Fibroblast of skin of abdomen (primary cell): ENCODE measurements at regions not wholly inside any gene's neighbourhood (a gene's known extent, or its start where the extent isn't known, plus 50 kb on each side); places are given as distances from the start of the nearest gene placed in this dataset.
A peak's percentile ranks its signal among the peaks of the same experiment; 100 is the strongest.
"Not testable (repeated sequence)": the region's sequence is repeated elsewhere in the genome, so short reads cannot be mapped to it uniquely, and the experiment has no call there.

Source experiments
- DNase-seq: peaks from one replicate; pipeline ENCODE4 v3.0.0-alpha.2; 2013

DNA sequence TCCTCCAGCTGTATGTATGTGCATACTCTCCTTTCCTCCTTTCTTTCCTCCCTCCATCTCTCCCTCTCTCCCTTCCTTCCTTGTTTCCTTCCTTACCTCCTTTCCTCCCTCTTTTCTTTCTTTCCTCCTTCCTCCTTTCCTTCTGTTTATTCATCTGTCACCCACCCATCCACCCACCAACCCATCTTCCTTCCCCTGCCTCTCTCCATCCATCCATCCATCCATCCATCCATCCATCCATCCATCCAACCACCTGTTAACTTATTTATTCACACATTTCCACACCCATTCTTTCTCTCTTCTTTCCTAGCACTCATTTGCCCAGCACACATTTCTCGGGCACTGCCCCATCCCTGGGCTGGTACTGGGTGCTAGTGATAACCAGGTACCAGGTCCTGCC is 443.9 kb downstream of the MIAT start:
- no peak for DNase-seq

DNA sequence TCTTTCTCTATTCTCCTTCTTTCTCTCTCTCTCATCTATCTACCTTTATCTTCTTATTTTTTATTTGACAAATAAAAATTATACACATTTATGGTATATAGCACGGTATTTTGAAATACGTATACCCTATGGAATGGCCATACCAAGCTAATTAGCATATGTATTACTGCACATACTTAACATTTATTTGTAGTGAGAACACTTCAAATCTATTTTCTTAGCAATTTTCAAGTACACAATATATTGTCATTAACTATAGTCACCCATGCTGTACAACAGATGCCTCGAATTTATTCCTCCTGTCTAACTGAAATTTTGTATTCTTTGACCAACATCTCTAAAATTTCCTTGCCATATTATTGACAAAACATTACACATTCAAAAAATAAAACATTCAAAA is 447.1 kb downstream of the MIAT start:
- DNase-seq: peak; percentile 41

DNA sequence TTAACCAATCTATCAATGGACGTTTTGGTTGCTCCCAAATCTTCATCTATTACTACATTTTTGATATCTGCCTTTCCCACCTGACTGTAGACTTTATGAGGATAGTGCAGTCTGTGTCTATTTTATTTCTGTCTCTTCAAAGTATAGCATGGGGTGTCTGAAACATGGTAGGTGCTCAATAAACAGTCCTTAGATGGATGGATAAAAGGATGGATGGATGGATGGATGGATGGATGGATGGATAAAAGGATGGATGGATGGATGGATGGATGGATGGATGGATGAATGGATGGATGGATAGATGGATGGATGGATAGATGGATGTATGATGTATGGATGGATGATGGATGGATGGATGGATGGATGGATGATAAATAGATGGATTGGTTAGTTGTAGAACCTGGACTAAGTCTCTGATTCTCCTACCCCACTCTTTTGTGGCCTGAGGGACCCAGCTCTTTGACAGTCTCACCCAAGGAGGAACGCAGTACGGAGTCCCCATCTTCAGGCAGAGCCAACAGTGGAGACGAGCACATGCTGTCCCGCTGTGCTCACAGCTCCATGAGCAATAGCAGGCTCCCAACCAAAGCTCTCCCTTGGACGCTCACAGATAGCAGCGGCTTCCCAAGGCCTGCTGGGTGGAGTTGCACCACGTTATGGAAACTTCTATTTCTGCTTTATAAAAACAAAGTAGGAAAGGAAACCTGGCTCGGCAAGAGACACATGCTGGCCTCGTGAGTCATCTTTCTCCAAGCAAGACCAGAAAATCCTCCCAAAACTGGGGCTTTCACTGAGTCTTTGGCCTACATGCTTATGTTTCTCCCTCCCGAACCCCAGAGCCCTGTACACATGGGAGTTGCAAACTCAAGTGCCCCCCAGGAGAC is 448.0 kb downstream of the MIAT start:
- DNase-seq: peak; percentile 87

DNA sequence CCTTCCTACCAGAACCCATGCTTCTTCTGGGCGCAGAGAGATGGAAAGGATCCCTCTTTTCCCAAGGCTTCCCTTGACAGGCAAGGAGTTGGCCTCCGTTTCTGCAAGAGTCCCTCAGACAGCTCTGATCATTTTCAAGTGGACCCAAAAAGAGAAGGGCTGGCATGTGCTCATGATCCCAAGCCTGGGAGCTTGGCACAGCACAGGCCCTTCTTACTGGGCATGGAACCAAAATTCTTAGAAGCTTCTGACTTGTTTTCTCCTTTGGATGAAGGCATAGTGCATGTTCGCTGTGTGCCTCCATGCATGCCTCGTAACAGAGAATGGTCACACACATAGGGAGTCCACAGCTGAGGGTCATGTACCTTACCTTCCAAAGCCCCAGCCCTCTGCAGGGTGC is 449.6 kb downstream of the MIAT start:
- DNase-seq: no peak

DNA sequence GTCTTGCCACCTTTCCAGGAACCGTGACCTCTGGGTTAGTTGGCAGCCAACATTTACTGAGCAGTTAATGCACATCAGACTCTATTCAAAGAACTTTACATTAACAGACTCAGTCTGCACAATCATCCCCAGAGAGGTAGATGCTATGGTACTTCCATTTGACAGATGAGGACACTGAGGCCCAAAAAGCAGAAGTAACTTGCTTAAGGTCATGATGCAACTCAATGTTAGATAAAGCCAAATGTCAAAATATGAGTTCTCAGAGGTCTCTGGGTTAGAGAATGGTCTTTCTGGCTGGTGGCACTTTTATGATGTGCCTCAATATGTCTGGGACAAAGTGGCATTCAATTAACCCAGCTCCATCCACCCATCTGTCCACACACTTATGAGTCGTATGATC is 450.0 kb downstream of the MIAT start:
- no peak for DNase-seq

DNA sequence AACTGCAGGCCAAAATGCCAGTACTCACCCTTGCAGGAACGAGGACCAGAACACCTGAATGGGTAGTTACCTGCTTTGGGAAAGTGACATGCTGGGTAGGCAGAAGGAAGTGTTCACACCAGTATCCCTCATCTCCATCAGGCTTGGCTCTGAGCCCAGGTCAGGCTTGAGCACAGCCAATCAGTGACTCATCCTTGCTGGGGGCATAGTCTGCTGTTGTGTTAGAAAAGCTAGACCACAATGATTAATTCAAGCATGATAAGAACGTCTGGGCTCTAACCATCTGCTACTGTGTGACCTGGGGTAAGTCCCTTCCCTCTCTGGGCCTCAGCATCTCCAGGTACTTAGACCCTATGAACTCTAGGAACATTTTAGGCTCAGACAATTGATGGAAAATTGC is 450.4 kb downstream of the MIAT start:
- peak; percentile 98 for DNase-seq

DNA sequence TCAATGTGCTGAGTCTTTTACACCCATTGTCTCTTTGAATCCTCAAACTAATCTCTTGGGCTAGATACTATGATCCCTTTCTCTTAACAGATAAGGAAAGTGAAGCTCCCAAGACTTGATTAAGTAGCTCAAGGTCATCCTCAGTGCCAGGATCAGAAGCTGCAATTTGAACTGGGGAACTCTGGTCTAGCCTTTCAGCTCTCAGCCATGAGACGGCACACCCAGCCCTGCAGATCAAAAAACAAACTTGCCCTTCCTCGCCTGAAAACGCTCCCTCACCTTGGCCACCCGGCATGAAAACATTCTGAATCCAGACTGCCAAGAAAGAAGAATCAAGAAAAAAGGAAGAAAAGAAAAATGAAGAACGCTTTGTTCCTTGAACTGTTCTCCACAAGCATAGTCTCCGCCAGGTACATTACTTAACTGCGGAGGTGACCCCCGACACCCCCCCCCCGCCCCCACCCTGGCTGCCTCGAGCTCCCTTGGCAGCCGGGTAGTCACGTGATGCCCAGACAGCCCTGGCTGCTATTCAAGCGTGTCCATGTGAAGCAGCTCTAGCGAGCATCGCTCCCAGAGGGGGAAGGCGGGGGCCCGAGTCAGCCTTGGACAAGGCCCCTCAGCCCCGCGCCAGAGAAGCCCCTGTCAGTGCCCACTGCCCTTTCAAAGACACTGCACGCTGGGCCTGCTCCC is 451.2 kb downstream of the MIAT start:
- no peak for DNase-seq

DNA sequence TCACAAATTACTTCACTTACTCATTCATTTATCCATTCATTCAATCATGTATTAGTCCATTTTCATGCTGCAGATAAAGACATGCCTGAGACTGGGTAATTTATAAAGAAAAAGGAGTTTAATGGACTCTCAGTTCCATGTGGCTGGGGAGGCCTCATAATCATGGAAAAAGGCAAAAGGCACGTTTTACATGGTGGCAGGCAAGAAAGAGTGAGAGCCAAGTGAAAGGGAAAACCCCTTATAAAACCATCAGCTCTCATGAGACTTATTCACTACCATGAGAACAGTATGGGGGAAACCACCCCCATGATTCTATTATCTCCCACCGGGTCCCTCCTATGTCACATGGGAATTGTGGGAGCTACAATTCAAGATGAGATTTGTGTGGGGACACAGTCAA is 452.0 kb downstream of the MIAT start:
- DNase-seq: not testable (repeated sequence)

DNA sequence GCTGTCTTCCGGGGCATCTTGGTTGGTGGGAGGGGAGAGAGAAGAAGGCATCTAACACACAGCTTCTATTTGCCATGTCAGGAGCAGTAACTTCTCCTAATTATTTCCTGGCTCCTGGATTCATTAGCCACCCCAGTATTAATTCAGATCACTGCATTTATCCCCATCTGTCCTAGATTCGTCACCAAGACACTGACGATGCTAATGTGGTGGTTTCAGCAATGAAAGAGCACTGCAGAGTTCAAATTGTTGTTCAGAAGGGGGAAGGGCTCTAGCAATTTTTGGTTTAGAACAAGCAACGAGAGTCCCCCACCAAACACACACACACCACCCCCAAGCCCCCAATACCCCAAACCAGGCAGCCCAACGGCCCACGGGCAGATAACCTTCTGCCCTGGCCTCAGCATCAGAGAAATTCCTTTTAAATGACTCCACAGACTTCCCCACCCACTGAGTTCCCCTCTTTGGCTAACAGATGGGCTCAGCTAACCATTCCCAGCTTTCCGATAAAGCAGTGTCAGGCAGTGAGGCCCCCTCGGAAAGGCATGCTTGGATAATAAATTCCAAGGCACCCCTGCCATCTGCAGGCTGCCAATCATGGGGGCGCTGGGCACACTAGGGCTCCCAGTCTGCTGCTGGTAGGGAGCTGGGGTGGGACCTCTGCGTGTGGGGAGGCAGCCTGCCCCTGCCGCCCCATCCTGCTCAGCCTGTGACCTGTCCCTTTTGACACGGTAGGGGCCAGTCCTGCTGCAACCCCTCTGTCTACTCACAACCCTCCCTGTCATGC is 453.5 kb downstream of the MIAT start:
- DNase-seq: peak; percentile 90

DNA sequence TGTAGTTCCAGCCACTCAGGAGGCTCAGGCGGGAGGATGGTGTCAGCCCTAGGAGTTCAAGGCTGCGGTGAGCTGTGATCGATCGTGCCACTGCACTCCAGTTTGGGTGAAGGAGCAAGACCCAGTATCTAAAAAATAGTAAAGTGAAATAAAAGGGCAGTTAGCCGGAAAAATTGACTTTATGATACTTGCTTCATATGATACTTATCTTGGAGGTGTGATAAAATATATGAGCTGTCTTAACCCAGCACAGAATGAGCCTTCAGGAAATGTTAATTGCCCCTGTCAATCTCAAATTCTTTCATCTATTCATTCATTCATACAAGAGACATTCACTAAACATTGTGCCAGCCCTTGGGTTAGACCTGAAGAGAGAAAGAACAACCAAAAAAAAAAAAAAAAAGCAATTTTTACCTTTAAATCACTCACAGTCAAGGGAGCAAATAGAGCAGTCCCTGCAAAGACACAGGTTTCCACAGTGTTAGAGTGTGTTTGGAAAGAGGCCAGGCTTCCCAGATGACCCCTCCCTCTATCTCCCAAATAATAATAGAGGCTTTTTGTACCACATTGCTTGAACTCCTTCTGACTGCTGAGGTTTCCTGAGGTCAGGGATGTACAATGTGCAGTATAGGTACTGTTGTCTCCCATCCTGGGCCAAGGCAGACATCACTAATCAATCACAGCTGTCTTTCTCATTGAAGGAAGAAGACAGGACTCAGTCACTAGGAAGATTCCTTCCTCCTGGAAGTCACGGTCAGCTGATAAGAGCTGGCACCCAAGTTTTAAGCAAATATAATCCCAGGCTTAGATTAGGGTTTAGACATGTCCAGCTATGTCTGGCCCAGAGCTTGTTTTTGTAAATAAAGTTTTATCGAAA is 454.6 kb downstream of the MIAT start:
- DNase-seq: no peak

DNA sequence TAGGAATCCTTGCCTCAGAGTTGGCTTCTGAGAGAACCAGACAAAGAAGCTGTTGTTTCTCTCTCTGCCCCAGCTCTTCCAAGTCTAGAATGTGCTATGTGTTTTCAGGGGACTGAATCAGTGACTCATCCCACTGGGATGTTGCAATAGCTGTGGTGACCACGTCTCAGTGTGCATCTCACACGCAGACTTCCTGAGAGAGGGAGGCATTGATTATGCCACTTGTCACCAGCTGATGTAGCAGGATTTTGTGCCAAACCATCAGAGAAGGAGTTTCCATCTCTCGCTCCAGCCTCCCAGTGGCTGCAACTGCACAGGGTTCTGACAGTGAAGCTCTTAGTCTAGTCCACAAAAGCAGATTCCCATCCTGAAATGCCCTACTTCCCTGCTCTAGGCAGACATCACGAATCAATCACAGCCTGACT is 455.8 kb downstream of the MIAT start:
- peak; percentile 98 for DNase-seq

DNA sequence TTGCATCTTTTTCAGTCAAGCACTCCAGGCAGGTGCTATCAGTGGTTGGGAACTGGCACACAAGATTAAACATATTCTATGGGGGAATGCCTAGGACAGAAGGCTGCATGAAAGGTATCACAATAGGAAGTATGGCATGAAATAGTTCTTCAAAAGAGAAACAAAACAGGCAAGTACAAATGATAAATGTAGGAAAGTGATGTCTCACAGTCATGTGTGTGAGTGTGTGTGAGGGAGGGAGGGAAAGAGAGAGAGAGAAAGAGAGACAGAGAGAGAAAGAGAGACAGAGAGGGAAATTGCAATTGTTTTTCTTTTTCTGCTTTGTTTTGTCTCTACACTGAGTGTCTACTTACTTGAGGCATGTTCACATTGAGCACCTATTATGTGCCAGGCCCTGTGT is 456.3 kb downstream of the MIAT start:
- no peak for DNase-seq

DNA sequence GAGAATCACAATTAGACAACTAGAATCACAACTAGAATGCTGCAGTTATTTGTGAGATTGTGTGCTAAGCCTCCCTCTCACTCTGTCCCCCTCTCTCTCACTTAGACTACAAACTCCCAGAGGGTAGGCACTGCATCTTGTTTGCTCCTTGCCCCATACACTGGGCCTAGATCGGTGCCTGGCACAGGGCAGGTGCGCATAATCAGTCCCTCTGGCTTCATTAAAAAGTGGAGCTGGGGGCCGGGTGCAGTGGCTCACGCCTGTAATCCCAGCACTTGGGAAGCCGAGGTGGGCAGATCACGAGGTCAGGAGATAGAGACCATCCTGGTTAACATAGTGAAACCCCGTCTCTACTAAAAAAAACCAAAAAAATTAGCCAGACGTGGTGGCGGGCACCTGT is 456.8 kb downstream of the MIAT start:
- no peak for DNase-seq

DNA sequence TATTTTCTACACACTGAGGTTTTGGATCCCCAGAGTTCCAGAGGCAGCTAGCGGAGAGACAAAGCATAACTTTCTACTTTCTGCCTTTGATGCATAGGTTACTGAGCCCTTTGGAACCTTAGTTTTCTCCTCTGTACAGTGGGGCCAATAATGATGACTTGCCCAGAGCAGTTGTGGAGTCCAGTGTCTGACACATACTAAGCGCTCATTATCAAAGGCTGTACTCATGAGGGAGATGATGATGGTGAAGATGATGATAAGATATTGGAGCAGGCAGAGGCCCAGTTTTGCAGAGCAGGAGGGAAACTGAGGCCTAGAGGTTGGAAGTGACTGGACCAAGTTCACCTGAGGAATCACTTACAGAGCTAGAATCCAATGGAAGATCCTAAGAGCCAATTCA is 458.0 kb downstream of the MIAT start:
- DNase-seq: no peak

DNA sequence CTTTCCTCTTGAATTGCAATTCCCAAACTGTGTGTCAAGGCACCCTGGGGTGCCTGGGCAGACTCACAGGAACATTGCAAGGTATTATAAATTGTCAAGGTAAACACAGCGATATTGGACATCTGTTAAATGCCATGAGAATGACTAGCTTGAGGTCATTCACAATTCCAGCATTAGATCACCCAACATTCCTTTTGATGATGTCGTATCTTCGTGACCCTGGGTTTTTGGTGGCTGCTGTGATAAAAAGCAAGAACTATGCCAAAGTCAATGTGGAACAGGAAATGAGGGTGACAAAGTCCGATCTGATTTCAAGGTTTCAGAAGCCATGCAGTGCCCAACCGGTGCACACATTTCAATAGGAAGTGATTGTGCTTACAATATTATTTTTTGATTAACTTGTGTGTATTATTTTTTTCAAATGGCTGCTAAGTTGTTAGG is 458.4 kb downstream of the MIAT start:
- DNase-seq: peak; percentile 77

DNA sequence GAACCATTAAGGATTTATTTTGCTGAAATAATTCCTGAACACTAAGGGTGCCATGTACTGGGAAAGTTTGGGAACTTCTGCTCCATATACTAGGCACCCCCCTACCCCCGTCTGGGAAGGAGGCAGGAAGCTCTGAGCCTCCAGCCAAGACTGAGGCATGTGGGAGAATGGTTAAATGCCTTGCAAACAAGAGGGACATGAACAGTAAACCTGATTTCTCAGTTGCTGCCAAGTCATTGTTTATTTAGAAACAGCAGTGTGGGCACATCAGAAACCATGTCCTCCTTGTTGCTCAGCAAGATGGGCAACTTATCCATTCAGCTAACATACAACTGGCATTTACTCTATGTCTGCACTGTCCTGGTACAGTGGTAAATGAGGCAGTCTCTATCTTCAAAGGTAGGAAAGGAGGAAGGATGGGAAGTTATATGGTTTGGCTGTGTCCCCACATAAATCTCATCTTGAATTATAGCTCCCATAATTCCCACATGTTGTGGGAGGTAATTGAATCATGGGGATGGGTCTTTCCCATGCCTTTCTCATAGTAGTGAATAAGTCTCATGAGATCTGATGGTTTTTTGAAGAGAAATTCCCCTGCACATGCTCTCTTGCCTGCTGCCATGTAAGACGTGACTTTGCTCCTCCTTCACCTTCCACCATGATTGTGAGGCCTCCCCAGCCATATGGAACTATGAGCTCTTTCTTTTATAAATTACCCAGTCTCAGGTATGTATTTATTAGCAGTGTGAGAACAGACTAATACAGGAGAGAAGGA is 459.1 kb downstream of the MIAT start:
- no peak for DNase-seq

DNA sequence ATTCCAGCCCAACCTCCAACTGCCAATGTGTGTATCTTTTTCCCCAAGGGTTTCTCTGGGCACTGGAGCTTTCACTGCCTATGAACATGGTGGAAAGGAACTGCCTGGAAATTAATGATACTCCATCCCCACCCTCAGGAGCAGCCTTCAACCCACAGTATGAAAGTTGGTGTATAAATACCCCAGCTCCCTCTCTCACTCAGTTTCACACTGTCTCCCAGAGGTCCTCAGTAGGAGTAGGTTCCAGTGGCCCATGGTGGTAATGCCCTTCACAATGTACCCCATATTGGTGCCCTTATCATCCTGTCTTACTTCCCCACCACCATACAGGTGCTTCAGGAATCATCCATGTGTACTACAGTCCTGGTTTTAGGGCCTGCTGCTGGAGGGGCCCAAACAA is 462.6 kb downstream of the MIAT start:
- no peak for DNase-seq

DNA sequence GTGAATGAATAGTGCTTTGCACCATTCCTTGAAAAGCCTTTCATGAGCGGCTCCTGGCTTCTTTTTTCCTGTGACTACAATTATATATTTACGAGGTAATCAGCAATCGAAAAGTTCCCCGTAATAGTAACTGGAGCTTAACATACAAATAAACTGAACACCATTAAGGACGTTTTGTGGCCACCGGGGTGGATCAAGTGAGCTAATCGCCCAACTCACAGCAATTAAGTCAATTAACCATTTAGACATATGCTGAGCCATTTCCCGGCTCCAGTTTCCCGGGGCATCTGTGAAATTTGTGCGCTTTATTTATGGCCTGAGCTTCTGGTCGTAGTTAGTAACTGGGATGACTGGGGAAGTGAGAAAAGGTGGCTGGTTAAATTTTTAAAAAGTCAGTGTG is 465.2 kb downstream of the MIAT start:
- no peak for DNase-seq

DNA sequence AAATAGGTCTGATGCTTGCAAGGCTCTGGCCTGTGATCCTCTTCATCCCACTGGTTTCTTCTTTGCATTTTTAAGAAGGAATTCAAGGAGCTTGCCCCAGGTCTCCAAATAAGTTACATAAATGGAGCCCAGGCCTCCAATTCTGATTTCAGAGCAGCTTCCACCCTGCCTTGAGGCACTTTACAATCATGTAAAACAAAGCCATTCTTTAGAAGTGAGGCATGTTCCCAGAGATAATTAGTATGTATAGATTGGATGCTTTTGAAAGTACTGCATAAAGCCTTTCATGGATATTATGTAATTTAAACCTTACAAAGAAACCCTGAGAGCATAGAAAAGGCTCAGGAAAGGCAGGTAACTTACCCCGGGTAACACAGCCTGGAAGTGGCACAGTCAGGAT is 466.5 kb downstream of the MIAT start:
- no peak for DNase-seq

DNA sequence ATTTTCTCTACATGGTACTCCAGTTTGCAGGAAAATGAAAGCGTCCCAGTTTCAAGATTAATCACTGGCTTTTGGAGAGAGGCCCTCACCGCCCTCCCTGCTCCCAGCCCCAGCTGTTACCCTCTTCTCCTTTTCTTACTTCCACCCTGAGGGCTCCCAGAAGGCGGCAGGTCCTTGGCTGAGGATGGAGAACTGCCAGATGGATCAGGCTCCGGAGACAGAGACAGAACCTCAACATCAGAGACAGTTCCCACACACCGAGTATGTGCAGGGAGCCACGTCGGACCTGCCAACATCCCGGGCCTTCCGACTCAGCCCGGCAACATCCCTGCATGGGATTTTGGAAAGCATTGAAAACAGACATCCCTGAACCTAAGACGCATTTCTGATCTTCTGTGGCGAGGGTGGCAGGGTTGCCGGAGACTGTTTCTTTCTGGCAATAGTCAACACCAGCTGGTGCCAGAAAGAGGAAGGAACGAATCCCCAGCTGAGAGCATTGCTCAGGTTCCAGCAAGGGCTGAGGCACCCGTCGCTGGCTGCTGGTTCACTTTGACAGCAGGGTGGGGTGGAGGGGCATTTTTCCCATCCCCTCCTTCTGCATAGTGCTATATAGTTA is 467.1 kb downstream of the MIAT start:
- DNase-seq: no peak

DNA sequence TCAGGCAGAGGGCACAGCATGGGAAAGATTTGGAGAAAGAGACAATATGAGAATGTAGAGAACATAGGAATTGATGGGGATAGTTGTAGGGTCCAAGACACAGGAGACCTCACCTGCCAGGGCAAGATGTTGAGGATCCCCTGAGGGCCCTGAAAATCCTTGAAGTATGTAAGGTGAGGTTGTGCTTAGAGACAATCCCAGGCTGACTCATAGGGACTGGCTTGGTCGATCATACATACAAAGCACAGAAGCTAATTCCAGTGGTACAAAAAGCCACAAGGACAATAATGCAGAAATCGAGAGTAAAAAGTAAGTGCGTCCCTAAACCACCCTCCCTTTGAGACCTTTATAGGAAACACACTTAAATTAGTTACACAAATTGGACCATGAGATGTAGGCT is 468.2 kb downstream of the MIAT start:
- no peak for DNase-seq
